ENCODE measurements at regions not wholly inside any gene's neighbourhood (a gene's known extent, or its start where the extent isn't known, plus 50 kb on each side); places are given as distances from the start of the nearest gene placed in this dataset.

GRCh38 chr10:108989976-108990375 is 933.3 kb downstream of the XPNPEP1 start:
- no peak for ATAC-seq
- intact Hi-C loops (cut with DNase I): no loop called here
- TF ChIP-seq POLR2A (IDR thresholded peaks at IDR 0.05): no peak
- TF ChIP-seq CTCF (IDR thresholded peaks at IDR 0.05): no peak
- no peaks in the 10 kb centered on the region for H3K9me3 ChIP-seq
- WGBS, 4 donors: 40 to 62% (median 51%) methylated on average over 4 of the region's 4 CpGs
- no peak overlapping the region for H3K4me3 ChIP-seq
- H3K36me3 ChIP-seq: no peaks in the 10 kb centered on the region
- H3K27ac ChIP-seq: no peak overlapping the region
- DNase-seq: no peak
- H3K4me1 ChIP-seq: no peaks in the 10 kb centered on the region
- H3K27me3 ChIP-seq: peaks cover 0 to 4% (median 0%) of the 10 kb centered on the region in 9 donors

GRCh38 chr10:108982159-108982558 is 941.2 kb downstream of the XPNPEP1 start:
- no peak for TF ChIP-seq POLR2A (IDR thresholded peaks at IDR 0.05)
- no peak for TF ChIP-seq CTCF (IDR thresholded peaks at IDR 0.05)
- Histone ChIP-seq H3K27me3 (no peaks in the 10 kb centered on the region), H3K4me3 (no peak overlapping the region), H3K9me3 (peaks cover 0 to 17% (median 0%) of the 10 kb centered on the region in 12 donors), H3K36me3 (no peaks in the 10 kb centered on the region), H3K27ac (no peak overlapping the region), H3K4me1 (no peaks in the 10 kb centered on the region)
- no peak for ATAC-seq
- 31 to 58% (median 36%) methylated on average over 2 of the region's 2 CpGs for WGBS, 4 donors
- intact Hi-C loops (cut with DNase I): no loop called here
- DNase-seq: no peak

- intact Hi-C loops (cut with DNase I): no loop called here
- H3K4me1 ChIP-seq: no peaks in the 10 kb centered on the region
- H3K36me3 ChIP-seq: no peaks in the 10 kb centered on the region
- TF ChIP-seq POLR2A (IDR thresholded peaks at IDR 0.05) (no peak), CTCF (IDR thresholded peaks at IDR 0.05) (no peak)
- no peak overlapping the region for H3K4me3 ChIP-seq
- no peaks in the 10 kb centered on the region for H3K27me3 ChIP-seq
- ATAC-seq (no peak), DNase-seq (no peak)
- H3K27ac ChIP-seq: no peak overlapping the region
- H3K9me3 ChIP-seq: peaks cover 0 to 20% (median 0%) of the 10 kb centered on the region in 12 donors
These were observed 942.4 kb downstream of the XPNPEP1 start for GRCh38 chr10:108980869-108981268.

GRCh38 chr10:108975459-108976058 is 947.8 kb downstream of the XPNPEP1 start:
- TF ChIP-seq POLR2A (IDR thresholded peaks at IDR 0.05): no peak
- TF ChIP-seq CTCF (IDR thresholded peaks at IDR 0.05): no peak
- H3K4me3 ChIP-seq: no peak overlapping the region
- H3K36me3 ChIP-seq: no peaks in the 10 kb centered on the region
- intact Hi-C loops (cut with DNase I): no loop called here
- WGBS, 4 donors: 61 to 70% (median 62%) methylated on average over 3 of the region's 3 CpGs
- H3K27ac ChIP-seq: no peak overlapping the region
- ATAC-seq (no peak), DNase-seq (no peak)
- H3K27me3 ChIP-seq: no peaks in the 10 kb centered on the region
- peaks cover 0 to 20% (median 2%) of the 10 kb centered on the region in 12 donors for H3K9me3 ChIP-seq
- H3K4me1 ChIP-seq: no peaks in the 10 kb centered on the region

Measured in heart left ventricle (tissue), 16 donors.